ENCODE measurements at regions not wholly inside any gene's neighbourhood (a gene's known extent, or its start where the extent isn't known, plus 50 kb on each side); places are given as distances from the start of the nearest gene placed in this dataset.

- Histone ChIP-seq H2AFZ (ENCODE audit: low read length) (no peak overlapping the region), H3K4me3 (ENCODE audit: extremely low read depth in 1 of 4, insufficient read depth in 2 of 4, low read depth in 3 of 4, low read length in 4 of 4) (no peak overlapping the region), H3K79me1 (ENCODE audit: low read depth, low read length) (no peaks in the 10 kb centered on the region), H3K36me3 (ENCODE audit: control insufficient read depth in 2 of 4, insufficient read depth in 4 of 4, low read length in 3 of 4) (no peaks in the 10 kb centered on the region), H3K27ac (ENCODE audit: low read depth, low read length) (no peak overlapping the region), H3K23me2 (ENCODE audit: low read depth, low read length) (no peaks in the 10 kb centered on the region), H3K9me3 (ENCODE audit: insufficient read depth in 2 of 2, low read depth in 1 of 2, low read length in 1 of 2) (no peaks in the 10 kb centered on the region), H4K91ac (replicated peaks; ENCODE audit: insufficient read length, low read length) (no peak overlapping the region), H3K14ac (ENCODE audit: insufficient read length) (no peak overlapping the region), H3K23ac (ENCODE audit: insufficient read length) (no peak overlapping the region), H3K56ac (replicated peaks; ENCODE audit: insufficient read length, low read depth, low read length) (no peak overlapping the region), H3K4me1 (replicated peaks in 1 of 4; ENCODE audit: control insufficient read depth in 3 of 4, insufficient read depth in 4 of 4, low read length in 3 of 4) (no peaks in the 10 kb centered on the region), H4K20me1 (replicated peaks in 1 of 2; ENCODE audit: control insufficient read depth in 1 of 2, insufficient read depth in 2 of 2, low read length in 2 of 2) (no peaks in the 10 kb centered on the region), H3K18ac (ENCODE audit: extremely low read depth, low read length) (no peak overlapping the region), H4K5ac (ENCODE audit: insufficient read length, low read depth, low read length) (no peak overlapping the region), H2BK5ac (ENCODE audit: low read depth, low read length) (no peak overlapping the region), H3K4me2 (ENCODE audit: insufficient read depth in 1 of 2, low read depth in 2 of 2, low read length in 2 of 2) (no peak overlapping the region), H2AK5ac (ENCODE audit: low read depth, low read length) (no peak overlapping the region), H3K79me2 (ENCODE audit: control insufficient read depth in 1 of 2, insufficient read depth in 2 of 2, low read length in 2 of 2) (no peaks in the 10 kb centered on the region), H3K4ac (replicated peaks; ENCODE audit: insufficient read length, low read depth, low read length) (no peak overlapping the region), H4K8ac (ENCODE audit: extremely low read depth, insufficient read depth, low read length) (no peak overlapping the region), H2BK15ac (ENCODE audit: low read length) (no peak overlapping the region), H2BK20ac (ENCODE audit: low read length) (no peak overlapping the region), H2BK12ac (ENCODE audit: low read depth, low read length) (no peak overlapping the region), H3K9ac (replicated peaks in 1 of 4; ENCODE audit: extremely low read depth in 1 of 4, low read depth in 3 of 4, low read length in 3 of 4) (no peak overlapping the region), H2BK120ac (replicated peaks; ENCODE audit: low read depth, low read length) (no peak overlapping the region), H3K27me3 (replicated peaks in 1 of 4; ENCODE audit: control insufficient read depth in 3 of 4, extremely low read depth in 1 of 4, insufficient read depth in 3 of 4, low read length in 3 of 4) (no peaks in the 10 kb centered on the region)
- ChIA-PET CTCF (ENCODE audit: partially characterized antibody) (interaction anchor here (0.7 kb wide), 1 partner anchor 229 kb away, joined by 3 read pairs; no protein-coding TSS in a partner anchor), POLR2A (ENCODE audit: partially characterized antibody) (no interaction called here)
- FAIRE-seq, result no peak
- WGBS, 2 experiments (ENCODE audit: extremely low coverage in 1 of 2, insufficient coverage in 1 of 2, insufficient read length in 1 of 2, insufficient replicate concordance in 2 of 2, low coverage in 1 of 2, low lambda C conversion rate in 2 of 2, missing lambda C conversion rate in 1 of 2), result 86% methylated on average over 3 of the region's 4 CpGs; no CpG with 5 or more reads in 1 of the 2 experiments
- DNase-seq (ENCODE audit: low read depth in 1 of 2, low spot score in 2 of 2), result no peak
- TF ChIP-seq KDM4A (IDR thresholded peaks at IDR 0.05; ENCODE audit: low read depth, low read length, severe bottlenecking) (no peak), SP1 (IDR thresholded peaks at IDR 0.05; ENCODE audit: low read depth, low read length) (no peak), SP4 (IDR thresholded peaks at IDR 0.05; ENCODE audit: low read length) (no peak), RFX5 (IDR thresholded peaks at IDR 0.05; ENCODE audit: borderline replicate concordance, low read depth, low read length) (no peak), POLR2A (IDR thresholded peaks at IDR 0.05; ENCODE audit: control extremely low read depth in 1 of 2, low read depth in 2 of 2, low read length in 2 of 2) (no peak), EP300 (IDR thresholded peaks at IDR 0.05; ENCODE audit: borderline replicate concordance in 1 of 2, low read depth in 2 of 2, low read length in 2 of 2) (no peak), CBX8 (IDR thresholded peaks at IDR 0.05; ENCODE audit: borderline replicate concordance, low read depth, low read length) (no peak), TCF12 (IDR thresholded peaks at IDR 0.05; ENCODE audit: low read depth, low read length) (no peak), JUN (IDR thresholded peaks at IDR 0.05; ENCODE audit: low read depth, low read length) (no peak), CHD2 (IDR thresholded peaks at IDR 0.05; ENCODE audit: low read length) (no peak), CEBPB (IDR thresholded peaks at IDR 0.05; ENCODE audit: low read depth, low read length) (no peak)
- TF ChIP-seq, protein P1, sequence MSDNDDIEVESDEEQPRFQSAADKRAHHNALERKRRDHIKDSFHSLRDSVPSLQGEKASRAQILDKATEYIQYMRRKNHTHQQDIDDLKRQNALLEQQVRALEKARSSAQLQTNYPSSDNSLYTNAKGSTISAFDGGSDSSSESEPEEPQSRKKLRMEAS (IDR thresholded peaks at IDR 0.05), result no peak
- TF ChIP-seq, protein P2, sequence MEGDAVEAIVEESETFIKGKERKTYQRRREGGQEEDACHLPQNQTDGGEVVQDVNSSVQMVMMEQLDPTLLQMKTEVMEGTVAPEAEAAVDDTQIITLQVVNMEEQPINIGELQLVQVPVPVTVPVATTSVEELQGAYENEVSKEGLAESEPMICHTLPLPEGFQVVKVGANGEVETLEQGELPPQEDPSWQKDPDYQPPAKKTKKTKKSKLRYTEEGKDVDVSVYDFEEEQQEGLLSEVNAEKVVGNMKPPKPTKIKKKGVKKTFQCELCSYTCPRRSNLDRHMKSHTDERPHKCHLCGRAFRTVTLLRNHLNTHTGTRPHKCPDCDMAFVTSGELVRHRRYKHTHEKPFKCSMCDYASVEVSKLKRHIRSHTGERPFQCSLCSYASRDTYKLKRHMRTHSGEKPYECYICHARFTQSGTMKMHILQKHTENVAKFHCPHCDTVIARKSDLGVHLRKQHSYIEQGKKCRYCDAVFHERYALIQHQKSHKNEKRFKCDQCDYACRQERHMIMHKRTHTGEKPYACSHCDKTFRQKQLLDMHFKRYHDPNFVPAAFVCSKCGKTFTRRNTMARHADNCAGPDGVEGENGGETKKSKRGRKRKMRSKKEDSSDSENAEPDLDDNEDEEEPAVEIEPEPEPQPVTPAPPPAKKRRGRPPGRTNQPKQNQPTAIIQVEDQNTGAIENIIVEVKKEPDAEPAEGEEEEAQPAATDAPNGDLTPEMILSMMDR (IDR thresholded peaks at IDR 0.05; ENCODE audit: control extremely low read depth in 1 of 3, insufficient read depth in 1 of 3, low read depth in 1 of 3, low read length in 3 of 3), result no peak
Measured at GRCh38 chr3:76267851-76268380, 482.6 kb upstream of the ZNF717 start.

All from H1 (cell line).